ENCODE measurements at regions not wholly inside any gene's neighbourhood (a gene's known extent, or its start where the extent isn't known, plus 50 kb on each side); places are given as distances from the start of the nearest gene placed in this dataset.
A peak's percentile ranks its signal among the peaks of the same experiment; 100 is the strongest.

- DNase-seq, result peak; percentile 63
Measured at GRCh38 chr10:46229144-46229563, 57.6 kb upstream of the ANTXRL start.

DNA sequence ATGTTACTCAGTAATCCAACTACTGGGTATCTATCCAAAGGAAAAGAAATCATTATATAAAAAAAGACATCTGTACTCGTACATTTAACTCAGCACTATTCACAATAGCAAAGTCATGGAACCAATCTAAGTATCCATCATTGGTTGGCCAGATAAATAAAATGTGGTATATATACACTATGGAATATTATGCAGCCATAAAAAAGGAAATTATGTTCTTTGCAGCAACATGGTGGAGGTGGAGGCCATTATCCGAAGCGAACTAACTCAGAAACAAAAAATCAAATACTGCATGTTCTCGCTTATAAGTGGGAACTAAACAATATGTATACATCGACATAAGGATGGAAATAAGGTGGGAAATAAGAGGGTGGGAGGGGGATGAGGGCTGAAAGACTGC lies 56.2 kb upstream of the ANTXRL start:
- no peak for DNase-seq

DNA sequence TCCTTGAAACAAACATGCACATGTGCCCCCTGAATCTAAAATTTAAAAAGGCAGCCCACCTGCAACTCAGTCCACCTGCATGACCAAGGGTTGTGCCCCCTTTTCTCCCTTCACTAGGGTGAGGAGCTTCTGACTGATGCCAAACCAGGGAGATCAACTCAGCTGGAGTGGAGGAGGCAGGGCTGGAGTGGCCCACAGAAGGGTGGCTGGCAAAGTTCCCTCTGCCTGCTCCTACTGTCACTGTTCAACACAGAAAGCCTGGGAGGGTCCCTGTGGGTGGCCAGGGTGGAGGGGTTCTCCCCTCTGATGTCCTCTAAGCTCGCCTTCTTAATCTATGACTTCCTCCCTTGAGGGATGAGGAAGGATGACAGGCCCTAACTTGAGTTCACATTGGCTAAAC lies 55.7 kb upstream of the ANTXRL start:
- no peak for DNase-seq

DNA sequence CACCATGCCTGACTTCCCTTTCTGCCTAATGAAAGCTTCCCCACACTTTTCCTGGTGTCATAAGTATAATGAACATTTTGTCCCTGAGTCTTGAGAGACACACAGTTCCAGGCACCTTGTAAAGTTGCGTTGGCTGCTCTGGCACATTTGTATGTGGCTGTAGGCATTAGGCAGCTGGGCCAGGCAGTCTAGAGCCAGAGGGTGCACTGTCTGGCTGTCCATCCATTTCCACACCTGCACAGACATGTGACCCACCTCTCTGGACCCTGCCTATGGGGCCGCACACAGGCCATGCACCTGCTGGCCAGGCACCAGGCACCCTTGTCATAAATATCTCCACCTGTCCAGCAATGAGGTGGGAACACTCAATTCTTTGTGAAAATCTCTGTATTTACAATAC lies 54.7 kb upstream of the ANTXRL start:
- DNase-seq, result no peak

GRCh38 chr10:46232666-46233065 lies 54.1 kb upstream of the ANTXRL start:
- no peak for DNase-seq

- peak; percentile 60 for DNase-seq
Measured at GRCh38 chr10:46233181-46233580, 53.6 kb upstream of the ANTXRL start.

DNA sequence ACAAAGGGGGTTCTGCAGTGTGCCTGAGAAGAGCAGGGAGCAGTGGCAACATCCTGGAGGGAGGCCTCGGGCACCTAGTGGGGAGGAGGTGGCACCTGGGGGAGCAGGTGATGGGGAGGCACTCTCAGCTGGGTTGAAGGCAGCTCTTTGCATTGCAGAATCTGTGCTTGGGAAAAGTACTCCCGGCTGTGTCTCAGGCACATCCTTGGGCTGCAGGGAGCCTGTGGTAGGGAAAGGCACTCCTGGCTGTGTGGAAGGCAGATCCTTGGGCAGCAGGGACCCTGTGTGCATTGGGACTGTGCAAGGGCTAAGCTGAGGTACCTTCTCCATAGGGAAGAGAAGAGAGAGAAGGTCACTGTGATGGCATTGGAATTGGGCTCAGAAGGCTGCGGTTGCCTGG lies 52.8 kb upstream of the ANTXRL start:
- no peak for DNase-seq

- no peak for DNase-seq
Measured at GRCh38 chr10:46234431-46235060, 52.3 kb upstream of the ANTXRL start.

- DNase-seq, result no peak
Measured at GRCh38 chr10:46235705-46236545, 50.9 kb upstream of the ANTXRL start.

DNA sequence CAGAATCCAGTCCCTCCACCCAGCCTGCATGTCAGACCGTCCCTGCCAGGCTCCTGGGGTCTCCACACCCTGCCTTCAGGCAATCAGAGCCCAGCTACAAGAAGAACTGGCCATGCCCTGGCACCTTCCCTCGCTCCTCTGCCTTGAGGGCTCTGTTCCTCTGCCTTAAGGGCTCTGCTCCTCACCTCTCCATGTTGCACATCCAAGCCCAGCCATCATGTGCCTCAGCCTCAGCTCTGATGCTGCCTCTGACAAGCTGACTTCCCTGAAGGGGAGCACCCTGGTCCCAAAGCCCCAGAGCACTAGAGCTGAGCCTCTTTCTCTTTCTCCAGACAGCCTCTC lies 50.3 kb upstream of the ANTXRL start:
- DNase-seq, result no peak

GRCh38 chr10:46236941-46237681 lies 49.7 kb upstream of the ANTXRL start:
- DNase-seq, result no peak

Measured in activated effector memory CD4-positive, alpha-beta T cell treated with anti-CD3 and anti-CD28 coated beads, Interleukin-2, amount 50 U/mL, for 16 hours (primary cell).